Ishikawa (cell line): ENCODE measurements at regions not wholly inside any gene's neighbourhood (a gene's known extent, or its start where the extent isn't known, plus 50 kb on each side); places are given as distances from the start of the nearest gene placed in this dataset.

ENCODE experiments used
- CEBPB ChIP-seq: IDR thresholded peaks from 2 replicates; pipeline ENCODE4 v1.6.1; 2012
- CREB1 ChIP-seq: IDR thresholded peaks from 2 replicates; pipeline ENCODE4 v1.6.1; 2012; ENCODE audit warnings: low read depth
- EGR1 ChIP-seq: IDR thresholded peaks from 2 replicates; pipeline ENCODE4 v1.6.1; 2012
- EP300 ChIP-seq: IDR thresholded peaks from 2 replicates; pipeline ENCODE4 v1.6.1; 2012; ENCODE audit warnings: borderline replicate concordance
- FOXM1 ChIP-seq: IDR thresholded peaks from 2 replicates; pipeline ENCODE4 v1.6.1; 2012; ENCODE audit warnings: low read depth, borderline replicate concordance
- MAX ChIP-seq: IDR thresholded peaks from 2 replicates; pipeline ENCODE4 v1.6.1; 2012
- NFIC ChIP-seq: IDR thresholded peaks from 2 replicates; pipeline ENCODE4 v1.6.1; 2012
- RAD21 ChIP-seq: IDR thresholded peaks from 2 replicates; pipeline ENCODE4 v1.6.1; 2012; ENCODE audit warnings: low read depth
- REST ChIP-seq: IDR thresholded peaks from 2 replicates; pipeline ENCODE4 v1.6.1; 2012; ENCODE audit warnings: low read depth, mild to moderate bottlenecking
- TAF1 ChIP-seq: IDR thresholded peaks from 2 replicates; pipeline ENCODE4 v1.6.1; 2012; ENCODE audit warnings: low read depth, mild to moderate bottlenecking
- TCF12 ChIP-seq: IDR thresholded peaks from 2 replicates; pipeline ENCODE4 v1.6.1; 2012; ENCODE audit warnings: low read depth
- TEAD4 ChIP-seq: IDR thresholded peaks from 2 replicates; pipeline ENCODE4 v1.6.1; 2012
- USF1 ChIP-seq: IDR thresholded peaks from 2 replicates; pipeline ENCODE4 v1.6.1; 2012
- YY1 ChIP-seq: IDR thresholded peaks from 2 replicates; pipeline ENCODE4 v1.6.1; 2012; ENCODE audit warnings: low read depth
- ZBTB7A ChIP-seq: IDR thresholded peaks from 2 replicates; pipeline ENCODE4 v1.6.1; 2012; ENCODE audit warnings: low read depth

GRCh38 chr16:55176901-55177300 is 147.1 kb upstream of the IRX6 start:
- TF ChIP-seq CEBPB (no peak), CREB1 (no peak), TCF12 (no peak), FOXM1 (no peak), YY1 (no peak), RAD21 (no peak), ZBTB7A (no peak), TAF1 (no peak), EGR1 (no peak)

GRCh38 chr16:55179411-55179810 is 144.6 kb upstream of the IRX6 start:
- no peak for TF ChIP-seq TCF12
- TF ChIP-seq USF1, result no peak
- no peak for TF ChIP-seq NFIC
- TF ChIP-seq RAD21, result no peak
- no peak for TF ChIP-seq YY1
- TF ChIP-seq ZBTB7A, result no peak
- no peak for TF ChIP-seq TAF1
- no peak for TF ChIP-seq FOXM1
- TF ChIP-seq EGR1, result no peak

GRCh38 chr16:55179852-55180585 is 144.0 kb upstream of the IRX6 start:
- TF ChIP-seq NFIC (no peak), TCF12 (no peak), CREB1 (no peak), REST (no peak)

GRCh38 chr16:55184052-55184451 is 140.0 kb upstream of the IRX6 start:
- no peak for TF ChIP-seq USF1
- no peak for TF ChIP-seq CEBPB
- TF ChIP-seq FOXM1, result no peak
- no peak for TF ChIP-seq YY1
- no peak for TF ChIP-seq CREB1
- no peak for TF ChIP-seq NFIC
- TF ChIP-seq EP300, result no peak
- TF ChIP-seq RAD21, result no peak
- no peak for TF ChIP-seq ZBTB7A
- no peak for TF ChIP-seq REST
- no peak for TF ChIP-seq TAF1
- no peak for TF ChIP-seq TEAD4
- TF ChIP-seq MAX, result no peak
- TF ChIP-seq EGR1, result no peak
- no peak for TF ChIP-seq TCF12

GRCh38 chr16:55184619-55185018 is 139.4 kb upstream of the IRX6 start:
- no peak for TF ChIP-seq REST
